ENCODE measurements at regions not wholly inside any gene's neighbourhood (a gene's known extent, or its start where the extent isn't known, plus 50 kb on each side); places are given as distances from the start of the nearest gene placed in this dataset.

GRCh38 chr4:120318196-120318846 is 251.7 kb upstream of the MAD2L1 start:
- no peak overlapping the region for H2AK5ac ChIP-seq (ENCODE audit: insufficient read length, low read length)
- H3K23me2 ChIP-seq (ENCODE audit: insufficient read length, low read depth, low read length, poor library complexity, severe bottlenecking), result no peaks in the 10 kb centered on the region
- H2BK15ac ChIP-seq (ENCODE audit: low read depth, low read length), result no peak overlapping the region
- H3K9me3 ChIP-seq (ENCODE audit: control insufficient read depth, low read depth, low read length), result no peaks in the 10 kb centered on the region
- no CpG with 5 or more reads among the region's 5 CpGs for whole genome bisulfite sequencing (ENCODE audit: extremely low coverage, insufficient read length, low lambda C conversion rate)
- no peak overlapping the region for H2BK20ac ChIP-seq (ENCODE audit: low read depth, low read length, poor library complexity, severe bottlenecking)
- H2BK120ac ChIP-seq (ENCODE audit: low read depth, low read length, poor library complexity, severe bottlenecking), result no peak overlapping the region
- Mint-ChIP-seq H3K27me3 (ENCODE audit: low read depth) (no peaks in the 10 kb centered on the region), H3K4me1 (no peaks in the 10 kb centered on the region), H3K9me3 (no peaks in the 10 kb centered on the region), H3K4me3 (no peak overlapping the region), H3K27ac (no peak overlapping the region), H3K36me3 (ENCODE audit: insufficient read depth in 1 of 3, low read depth in 3 of 3) (no peaks in the 10 kb centered on the region)
- no peak overlapping the region for H3K4ac ChIP-seq (ENCODE audit: low read depth, low read length)
- no peak overlapping the region for H3K9ac ChIP-seq (ENCODE audit: extremely low read depth, insufficient read length, low read length)
- H3K14ac ChIP-seq (ENCODE audit: insufficient read depth, low read length), result no peak overlapping the region
- no peak overlapping the region for H3K23ac ChIP-seq (ENCODE audit: insufficient read length, low read depth, low read length)
- H3K79me1 ChIP-seq (ENCODE audit: insufficient read depth, low read depth, low read length, poor library complexity, severe bottlenecking), result no peaks in the 10 kb centered on the region
- no peak overlapping the region for H4K5ac ChIP-seq (ENCODE audit: insufficient read length, low read depth, low read length)
- H4K20me1 ChIP-seq (ENCODE audit: control insufficient read depth, insufficient read depth, insufficient read length), result no peaks in the 10 kb centered on the region
- H4K8ac ChIP-seq (replicated peaks; ENCODE audit: insufficient read length, low read depth, low read length), result no peak overlapping the region
- no peak overlapping the region for H3K56ac ChIP-seq (ENCODE audit: insufficient read length, low read depth, low read length)
- no peak overlapping the region for H2AFZ ChIP-seq (ENCODE audit: low read length)
- no peak overlapping the region for H3K4me2 ChIP-seq (ENCODE audit: insufficient read depth, insufficient read length, low read length)
- no peak overlapping the region for H2BK12ac ChIP-seq (ENCODE audit: insufficient read length, low read depth, low read length)
- no peak overlapping the region for H3K18ac ChIP-seq (ENCODE audit: insufficient read length, low read depth, low read length)
- H3K79me2 ChIP-seq (ENCODE audit: insufficient read depth, low read length), result no peaks in the 10 kb centered on the region
- H3T11ph ChIP-seq (ENCODE audit: low read length), result no peak overlapping the region
- no peak for TF ChIP-seq CTCF (conservative IDR thresholded peaks at IDR 0.05)
- no peaks in the 10 kb centered on the region for H3K4me1 ChIP-seq (ENCODE audit: insufficient read depth, low read length)
- no peak overlapping the region for H3K27ac ChIP-seq (ENCODE audit: insufficient read length, low read depth, low read length)
- no peak overlapping the region for H4K91ac ChIP-seq (ENCODE audit: insufficient read length, low read depth, low read length)
- no peaks in the 10 kb centered on the region for H3K27me3 ChIP-seq (ENCODE audit: insufficient read depth, low read length)
- no peak overlapping the region for H2BK5ac ChIP-seq (ENCODE audit: insufficient read length, low read length)
- DNase-seq, result no peak

Measured in H9 (cell line).